Stimulated activated naive CD4-positive, alpha-beta T cell (primary cell): ENCODE measurements at regions not wholly inside any gene's neighbourhood (a gene's known extent, or its start where the extent isn't known, plus 50 kb on each side); places are given as distances from the start of the nearest gene placed in this dataset.

Experiments
- DNase-seq, 6 experiments: peaks; one replicate each; lab custom pipeline; 2025; lab: John Stamatoyannopoulos, UW

- DNase-seq: no peak
Measured at GRCh38 chr9:28332648-28333047, 759.4 kb upstream of the C9orf72 start.

GRCh38 chr9:28341913-28342312 lies 768.6 kb upstream of the C9orf72 start:
- DNase-seq: no peak

GRCh38 chr9:28342815-28343338 lies 769.6 kb upstream of the C9orf72 start:
- DNase-seq: no peak

GRCh38 chr9:28363151-28363562 lies 789.9 kb upstream of the C9orf72 start:
- no peak for DNase-seq

- DNase-seq: no peak
Measured at GRCh38 chr9:28365020-28365640, 791.8 kb upstream of the C9orf72 start.

- no peak for DNase-seq
Measured at GRCh38 chr9:28365728-28366127, 792.4 kb upstream of the C9orf72 start.

GRCh38 chr9:28378231-28378630 lies 805.0 kb upstream of the C9orf72 start:
- no peak for DNase-seq

GRCh38 chr9:28379082-28379481 lies 805.8 kb upstream of the C9orf72 start:
- DNase-seq: no peak

- DNase-seq: no peak
Measured at GRCh38 chr9:28389411-28389810, 816.1 kb upstream of the C9orf72 start.

GRCh38 chr9:28394774-28395173 lies 821.5 kb upstream of the C9orf72 start:
- no peak for DNase-seq

GRCh38 chr9:28396058-28396457 lies 822.8 kb upstream of the C9orf72 start:
- DNase-seq: no peak

GRCh38 chr9:28407351-28407750 lies 834.1 kb upstream of the C9orf72 start:
- DNase-seq: no peak

- DNase-seq: no peak
Measured at GRCh38 chr9:28409919-28410318, 836.6 kb upstream of the C9orf72 start.

GRCh38 chr9:28410411-28410810 lies 837.1 kb upstream of the C9orf72 start:
- DNase-seq: no peak

- no peak for DNase-seq
Measured at GRCh38 chr9:28413471-28413870, 840.2 kb upstream of the C9orf72 start.

- DNase-seq: no peak
Measured at GRCh38 chr9:28423255-28423654, 850.0 kb upstream of the C9orf72 start.

GRCh38 chr9:28435456-28435855 lies 862.2 kb upstream of the C9orf72 start:
- no peak for DNase-seq

- no peak for DNase-seq
Measured at GRCh38 chr9:28439688-28440087, 866.4 kb upstream of the C9orf72 start.

GRCh38 chr9:28443461-28443860 lies 870.2 kb upstream of the C9orf72 start:
- no peak for DNase-seq

- no peak for DNase-seq
Measured at GRCh38 chr9:28444637-28445036, 871.4 kb upstream of the C9orf72 start.

- DNase-seq: no peak
Measured at GRCh38 chr9:28445211-28445610, 871.9 kb upstream of the C9orf72 start.

- DNase-seq: no peak
Measured at GRCh38 chr9:28453918-28454317, 880.6 kb upstream of the C9orf72 start.

GRCh38 chr9:28456861-28457260 lies 883.6 kb upstream of the C9orf72 start:
- DNase-seq: no peak

GRCh38 chr9:28464481-28465216 lies 891.4 kb upstream of the C9orf72 start:
- no peak for DNase-seq
